SK-N-MC (cell line): ENCODE measurements at regions not wholly inside any gene's neighbourhood (a gene's known extent, or its start where the extent isn't known, plus 50 kb on each side); places are given as distances from the start of the nearest gene placed in this dataset.
A peak's percentile ranks its signal among the peaks of the same experiment; 100 is the strongest.

Source experiments
- DNase-seq: peaks from one replicate; pipeline ENCODE4 v3.0.0-alpha.2; 2011; ENCODE audit warnings: low read depth, low spot score
- H3K27ac ChIP-seq: fragments of 200-600 bp; sonication (generic); 2 replicates; pipeline ENCODE4 v1.5.1; 2016; ENCODE audit warnings: mixed run types
- H3K36me3 ChIP-seq: fragments of 200-600 bp; sonication (generic); 2 replicates; pipeline ENCODE4 v1.6.1; 2017; ENCODE audit warnings: antibody characterized with exemption, low read length, mixed read lengths; ENCODE audit not compliant: insufficient read depth
- H3K4me3 ChIP-seq: fragments of 200-600 bp; sonication (generic); 2 replicates; pipeline ENCODE4 v1.5.1; 2016
- H3K9ac ChIP-seq: fragments of 200-600 bp; sonication (generic); 2 replicates; pipeline ENCODE4 v1.8.0; 2017; ENCODE audit warnings: mixed run types, mixed read lengths; ENCODE audit not compliant: insufficient read length
- H3K9me3 ChIP-seq: fragments of 200-600 bp; sonication (generic); 2 replicates; pipeline ENCODE4 v1.6.1; 2017; ENCODE audit warnings: low read depth, mild to moderate bottlenecking, antibody characterized with exemption, low read length, moderate library complexity, mixed read lengths
- EZH2 ChIP-seq: fragments of 200-600 bp; sonication (generic); IDR thresholded peaks from one replicate; pipeline ENCODE4 v1.6.1; 2017; ENCODE audit warnings: antibody characterized with exemption
- FOXP2 ChIP-seq: optimal IDR thresholded peaks from 2 replicates; pipeline ENCODE3; 2011; ENCODE audit warnings: mild to moderate bottlenecking, moderate library complexity; ENCODE audit not compliant: insufficient read depth; ENCODE audit errors: extremely low read length, control extremely low read depth
- POLR2AphosphoS5 ChIP-seq: IDR thresholded peaks from 2 replicates; pipeline ENCODE4 v1.6.1; 2012; ENCODE audit warnings: mild to moderate bottlenecking, low read depth, low read length, borderline replicate concordance

GRCh38 chr15:66931768-66932633 lies 133.4 kb upstream of the SMAD3 start:
- Histone ChIP-seq H3K9me3 (no peaks in the 10 kb centered on the region), H3K36me3 (no peaks in the 10 kb centered on the region), H3K9ac (peak overlapping the region; percentile 34), H3K27ac (peak overlapping the region; percentile 79), H3K4me3 (peak overlapping the region; percentile 36)
- no peak for DNase-seq
- TF ChIP-seq FOXP2: no peak
- no peak for TF ChIP-seq EZH2
- TF ChIP-seq POLR2AphosphoS5: no peak

GRCh38 chr15:66932634-66933024 lies 132.8 kb upstream of the SMAD3 start:
- no peak overlapping the region for H3K4me3 ChIP-seq
- no peak for TF ChIP-seq EZH2
- no peak for TF ChIP-seq FOXP2
- no peak for TF ChIP-seq POLR2AphosphoS5
- DNase-seq: no peak
- no peaks in the 10 kb centered on the region for H3K9me3 ChIP-seq
- H3K27ac ChIP-seq: no peak overlapping the region
- no peaks in the 10 kb centered on the region for H3K36me3 ChIP-seq
- H3K9ac ChIP-seq: no peak overlapping the region

GRCh38 chr15:66933932-66934867 lies 131.2 kb upstream of the SMAD3 start:
- Histone ChIP-seq H3K36me3 (no peaks in the 10 kb centered on the region), H3K9ac (no peak overlapping the region), H3K9me3 (no peaks in the 10 kb centered on the region), H3K4me3 (no peak overlapping the region), H3K27ac (no peak overlapping the region)
- DNase-seq: no peak
- TF ChIP-seq FOXP2 (no peak), EZH2 (no peak), POLR2AphosphoS5 (no peak)

GRCh38 chr15:66934868-66935520 lies 130.4 kb upstream of the SMAD3 start:
- TF ChIP-seq EZH2 (no peak), FOXP2 (no peak), POLR2AphosphoS5 (no peak)

GRCh38 chr15:66935688-66936087 lies 129.7 kb upstream of the SMAD3 start:
- Histone ChIP-seq H3K9ac (no peak overlapping the region), H3K36me3 (no peaks in the 10 kb centered on the region), H3K4me3 (peak overlapping the region; percentile 74; the same call in 1 of the 2 replicates), H3K9me3 (no peaks in the 10 kb centered on the region), H3K27ac (no peak overlapping the region)
- no peak for DNase-seq
- TF ChIP-seq POLR2AphosphoS5: no peak
- no peak for TF ChIP-seq EZH2
- no peak for TF ChIP-seq FOXP2

More at GRCh38 chr15:66934868-66935520, 130.4 kb upstream of the SMAD3 start:
- Histone ChIP-seq H3K4me3 (no peak overlapping the region), H3K9me3 (no peaks in the 10 kb centered on the region), H3K27ac (no peak overlapping the region), H3K9ac (no peak overlapping the region), H3K36me3 (no peaks in the 10 kb centered on the region)
- DNase-seq: no peak

- Histone ChIP-seq H3K27ac (no peak overlapping the region), H3K9me3 (no peaks in the 10 kb centered on the region), H3K36me3 (no peaks in the 10 kb centered on the region), H3K4me3 (peak overlapping the region; percentile 74), H3K9ac (peak overlapping the region; percentile 39)
- DNase-seq: no peak
- TF ChIP-seq EZH2: no peak
- no peak for TF ChIP-seq FOXP2
- no peak for TF ChIP-seq POLR2AphosphoS5
Observed at GRCh38 chr15:66936109-66936860, 129.1 kb upstream of the SMAD3 start.

GRCh38 chr15:66936861-66937582 lies 128.4 kb upstream of the SMAD3 start:
- no peak overlapping the region for H3K9ac ChIP-seq
- TF ChIP-seq POLR2AphosphoS5: no peak
- TF ChIP-seq EZH2: no peak
- no peak for TF ChIP-seq FOXP2
- H3K9me3 ChIP-seq: no peaks in the 10 kb centered on the region
- H3K4me3 ChIP-seq: peak overlapping the region; percentile 74
- H3K27ac ChIP-seq: no peak overlapping the region
- no peaks in the 10 kb centered on the region for H3K36me3 ChIP-seq
- DNase-seq: no peak
